GM23248 (cell line): ENCODE measurements at regions not wholly inside any gene's neighbourhood (a gene's known extent, or its start where the extent isn't known, plus 50 kb on each side); places are given as distances from the start of the nearest gene placed in this dataset.

Experiments used
- EZH2 ChIP-seq: fragments of 200-600 bp; sonication (generic); IDR thresholded peaks from 2 replicates; pipeline ENCODE4 v1.6.1; 2018; ENCODE audit warnings: antibody characterized with exemption, mild to moderate bottlenecking; ENCODE audit not compliant: insufficient read depth, poor library complexity, severe bottlenecking
- EZH2phosphoT487 ChIP-seq: fragments of 200-600 bp; sonication (generic); IDR thresholded peaks from 2 replicates; pipeline ENCODE4 v1.6.1; 2018; ENCODE audit warnings: antibody characterized with exemption, moderate library complexity, mild to moderate bottlenecking, low read depth; ENCODE audit not compliant: insufficient read depth

DNA sequence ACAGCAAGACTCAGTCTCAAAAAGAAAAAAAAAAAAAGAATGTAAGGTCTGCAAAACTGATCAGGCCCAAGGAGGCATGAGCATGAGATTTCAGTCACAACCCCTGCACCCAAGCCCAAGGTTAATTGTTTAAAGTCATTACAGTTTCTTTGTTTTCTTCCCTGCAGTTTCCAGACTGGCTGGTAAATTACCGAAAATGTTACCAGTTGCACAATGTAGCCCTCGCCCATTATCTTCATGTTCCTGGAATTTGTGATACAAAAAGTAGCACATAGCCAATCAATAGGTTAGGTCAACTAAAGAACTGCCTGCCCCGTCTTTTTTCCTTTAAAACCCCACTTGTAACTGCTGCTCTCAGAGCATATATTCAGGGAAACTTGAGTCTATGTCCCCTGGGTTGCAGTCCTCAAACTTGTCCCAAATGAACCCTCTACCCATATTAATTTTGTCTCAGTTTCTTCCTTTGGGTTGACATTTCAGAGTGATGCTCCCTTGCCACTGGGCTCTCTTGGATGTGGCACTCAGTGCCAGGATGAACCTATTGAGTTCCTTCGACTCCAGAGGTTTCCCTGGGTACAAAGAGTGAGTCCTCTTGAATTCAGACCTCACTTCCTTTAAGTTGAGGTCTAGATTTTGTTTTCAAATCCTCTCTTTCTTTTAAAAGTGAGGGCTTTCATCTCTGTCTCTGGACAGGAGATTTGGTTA is 216.2 kb upstream of the HS6ST1 start:
- TF ChIP-seq EZH2phosphoT487 (no peak), EZH2 (no peak)
